ENCODE measurements at regions not wholly inside any gene's neighbourhood (a gene's known extent, or its start where the extent isn't known, plus 50 kb on each side); places are given as distances from the start of the nearest gene placed in this dataset.

GRCh38 chr5:5671823-5672222 lies 249.3 kb downstream of the ICE1 start:
- no peak overlapping the region for H3K4me3 ChIP-seq
- H3K9me3 ChIP-seq: no peaks in the 10 kb centered on the region
- H3K27me3 ChIP-seq (replicated peaks; ENCODE audit: insufficient read depth): no peaks in the 10 kb centered on the region
- intact Hi-C loops (cut with DNase I): no loop called here
- H3K27ac ChIP-seq: no peak overlapping the region
- H3K36me3 ChIP-seq: no peaks in the 10 kb centered on the region
- no peak for DNase-seq (ENCODE audit: low spot score)
- no peak for TF ChIP-seq POLR2A (IDR thresholded peaks at IDR 0.05)
- TF ChIP-seq POLR2AphosphoS5 (IDR thresholded peaks at IDR 0.05): no peak
- no peak for TF ChIP-seq CTCF (IDR thresholded peaks at IDR 0.05)
- WGBS: 38% methylated on average over 1 of the region's 1 CpG
- no peaks in the 10 kb centered on the region for H3K4me1 ChIP-seq (replicated peaks)

- no peak overlapping the region for H3K4me3 ChIP-seq
- DNase-seq (ENCODE audit: low spot score): no peak
- WGBS: 52% methylated on average over 3 of the region's 3 CpGs
- intact Hi-C loops (cut with DNase I): no loop called here
- H3K9me3 ChIP-seq: no peaks in the 10 kb centered on the region
- no peak overlapping the region for H3K27ac ChIP-seq
- no peaks in the 10 kb centered on the region for H3K4me1 ChIP-seq (replicated peaks)
- no peaks in the 10 kb centered on the region for H3K36me3 ChIP-seq
- no peaks in the 10 kb centered on the region for H3K27me3 ChIP-seq (replicated peaks; ENCODE audit: insufficient read depth)
- no peak for TF ChIP-seq POLR2AphosphoS5 (IDR thresholded peaks at IDR 0.05)
- TF ChIP-seq CTCF (IDR thresholded peaks at IDR 0.05): no peak
- TF ChIP-seq POLR2A (IDR thresholded peaks at IDR 0.05): no peak
Measured at GRCh38 chr5:5667136-5667554, 244.7 kb downstream of the ICE1 start.

- Histone ChIP-seq H3K27me3 (replicated peaks; ENCODE audit: insufficient read depth) (no peaks in the 10 kb centered on the region), H3K9me3 (no peaks in the 10 kb centered on the region), H3K4me1 (replicated peaks) (no peaks in the 10 kb centered on the region), H3K36me3 (no peaks in the 10 kb centered on the region), H3K4me3 (no peak overlapping the region), H3K27ac (no peak overlapping the region)
- TF ChIP-seq POLR2A (IDR thresholded peaks at IDR 0.05): no peak
- TF ChIP-seq CTCF (IDR thresholded peaks at IDR 0.05): no peak
- no peak for TF ChIP-seq POLR2AphosphoS5 (IDR thresholded peaks at IDR 0.05)
- no peak for DNase-seq (ENCODE audit: low spot score)
- intact Hi-C loops (cut with DNase I): no loop called here
- 68% methylated on average over 7 of the region's 7 CpGs for WGBS
Measured at GRCh38 chr5:5666369-5666768, 243.9 kb downstream of the ICE1 start.

GRCh38 chr5:5666076-5666365 lies 243.5 kb downstream of the ICE1 start:
- 52% methylated on average over 2 of the region's 2 CpGs for WGBS
- DNase-seq (ENCODE audit: low spot score): no peak
- TF ChIP-seq POLR2A (IDR thresholded peaks at IDR 0.05): no peak
- TF ChIP-seq POLR2AphosphoS5 (IDR thresholded peaks at IDR 0.05): no peak
- TF ChIP-seq CTCF (IDR thresholded peaks at IDR 0.05): no peak
- H3K27ac ChIP-seq: no peak overlapping the region
- H3K36me3 ChIP-seq: no peaks in the 10 kb centered on the region
- H3K27me3 ChIP-seq (replicated peaks; ENCODE audit: insufficient read depth): no peaks in the 10 kb centered on the region
- intact Hi-C loops (cut with DNase I): no loop called here
- H3K9me3 ChIP-seq: no peaks in the 10 kb centered on the region
- H3K4me3 ChIP-seq: no peak overlapping the region
- H3K4me1 ChIP-seq (replicated peaks): no peaks in the 10 kb centered on the region

GRCh38 chr5:5665225-5666075 lies 243.0 kb downstream of the ICE1 start:
- WGBS: 88% methylated on average over 13 of the region's 13 CpGs
- Histone ChIP-seq H3K4me1 (replicated peaks) (no peaks in the 10 kb centered on the region), H3K27me3 (replicated peaks; ENCODE audit: insufficient read depth) (no peaks in the 10 kb centered on the region), H3K9me3 (no peaks in the 10 kb centered on the region), H3K27ac (no peak overlapping the region), H3K4me3 (no peak overlapping the region), H3K36me3 (no peaks in the 10 kb centered on the region)
- TF ChIP-seq POLR2A (IDR thresholded peaks at IDR 0.05) (no peak), CTCF (IDR thresholded peaks at IDR 0.05) (no peak)
- DNase-seq (ENCODE audit: low spot score): no peak
- intact Hi-C loops (cut with DNase I): no loop called here
